Activated CD4-positive, alpha-beta T cell treated with anti-CD3 and anti-CD28 coated beads for 4 hours (primary cell): ENCODE measurements at regions not wholly inside any gene's neighbourhood (a gene's known extent, or its start where the extent isn't known, plus 50 kb on each side); places are given as distances from the start of the nearest gene placed in this dataset.

Experiments
- DNase-seq, 2 donors: peaks; one replicate each; pipeline ENCODE4 v3.0.0-alpha.2; 2020

DNA sequence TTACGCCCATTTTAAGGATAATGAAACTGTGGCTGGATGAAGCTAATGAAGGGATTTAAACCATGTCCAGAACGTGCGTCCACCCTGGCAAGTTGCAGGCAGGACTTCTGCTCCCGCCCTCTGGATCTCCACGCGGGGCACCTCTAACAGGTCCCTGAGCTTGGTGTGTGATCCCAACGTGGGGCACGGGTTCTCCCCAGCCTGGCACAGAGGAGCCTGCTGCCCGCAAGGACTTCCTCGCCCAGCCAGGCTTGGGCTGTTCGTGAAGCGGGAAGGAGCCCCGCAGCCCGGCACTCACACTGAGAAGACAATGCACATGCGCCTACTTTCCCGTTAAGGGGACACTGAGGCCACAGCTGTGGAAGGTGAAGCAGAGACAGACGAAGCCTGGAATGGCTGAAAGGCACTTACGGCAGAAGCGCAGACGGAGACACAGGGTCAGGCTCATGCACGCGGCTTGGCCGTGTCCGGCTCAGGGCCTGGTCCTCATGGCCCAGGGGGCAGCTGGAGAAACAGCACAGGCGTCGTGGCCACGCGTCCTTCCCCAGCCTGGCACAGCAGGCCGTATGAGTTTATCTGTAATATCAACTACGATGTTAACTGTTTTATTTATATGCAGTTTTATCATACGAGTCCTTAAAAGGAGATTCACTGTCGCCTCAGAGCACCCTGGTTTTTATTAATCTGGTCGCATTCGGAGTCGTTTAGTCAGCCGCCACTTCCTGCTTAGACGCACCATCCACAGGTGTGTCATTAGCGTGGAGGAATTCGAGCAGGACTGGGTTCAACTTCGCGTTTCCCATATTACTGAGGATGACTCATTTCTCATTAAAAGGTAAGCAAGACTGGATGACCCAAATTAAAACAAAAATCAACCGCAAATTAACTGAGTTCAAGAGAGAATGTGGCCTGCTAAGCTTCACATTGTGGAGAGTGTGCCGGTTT lies 835.9 kb downstream of the GALR1 start:
- no peak for DNase-seq

DNA sequence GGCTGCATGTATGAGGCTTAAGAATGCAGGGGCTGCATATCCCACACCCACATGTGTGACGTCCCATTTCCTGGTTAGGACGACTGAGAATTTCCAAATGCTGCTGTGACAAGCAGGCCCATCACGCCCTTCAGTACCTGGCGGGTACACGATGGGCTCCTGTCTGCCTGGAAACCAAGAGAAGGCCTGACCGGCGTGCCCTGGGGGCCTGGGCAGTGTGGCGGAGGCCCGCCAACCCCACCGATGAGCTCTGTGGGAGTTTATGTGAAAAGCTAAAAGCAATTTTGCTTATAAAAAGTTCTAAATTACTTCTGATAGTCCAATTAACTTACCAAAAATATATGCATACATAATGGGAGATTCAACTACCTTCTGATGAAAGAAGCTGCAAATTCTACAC lies 837.3 kb downstream of the GALR1 start:
- no peak for DNase-seq

DNA sequence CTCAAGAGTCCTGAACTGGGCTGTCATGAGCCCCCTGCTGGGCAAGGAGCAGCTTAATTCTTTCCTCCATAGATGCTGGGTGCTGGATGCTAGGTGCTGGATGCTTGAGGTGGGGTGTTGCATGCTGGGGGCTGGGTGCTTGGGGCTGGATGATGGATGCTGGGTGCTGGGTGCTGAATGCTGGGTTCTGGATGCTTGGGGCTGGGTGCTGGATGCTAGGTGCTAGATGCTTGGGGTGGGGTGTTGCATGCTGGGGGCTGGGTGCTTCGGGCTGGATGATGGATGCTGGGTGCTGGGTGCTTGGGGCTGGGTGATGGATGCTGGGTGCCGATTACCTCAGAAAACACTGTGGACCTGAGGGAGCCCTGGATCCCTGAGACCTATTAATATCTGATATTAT lies 837.7 kb downstream of the GALR1 start:
- DNase-seq, result no peak

DNA sequence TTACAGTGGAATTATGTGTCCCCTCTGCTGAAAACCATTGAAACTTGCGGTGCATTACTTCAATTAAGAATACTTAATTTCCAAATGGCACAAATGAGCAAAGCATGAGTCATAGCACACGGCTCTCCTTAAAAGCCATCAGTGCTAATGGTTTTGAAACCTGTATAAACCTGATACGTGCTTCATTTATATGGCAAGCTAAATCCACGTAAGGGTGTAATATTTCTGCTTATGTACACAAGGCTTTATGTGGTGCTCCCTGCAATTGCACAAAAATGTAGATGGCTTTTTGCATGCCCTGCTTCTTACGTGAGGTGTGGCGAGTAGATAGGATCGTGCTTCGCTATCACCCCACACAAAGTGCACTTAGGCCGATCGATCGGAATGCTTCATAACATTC lies 840.9 kb downstream of the GALR1 start:
- no peak for DNase-seq

DNA sequence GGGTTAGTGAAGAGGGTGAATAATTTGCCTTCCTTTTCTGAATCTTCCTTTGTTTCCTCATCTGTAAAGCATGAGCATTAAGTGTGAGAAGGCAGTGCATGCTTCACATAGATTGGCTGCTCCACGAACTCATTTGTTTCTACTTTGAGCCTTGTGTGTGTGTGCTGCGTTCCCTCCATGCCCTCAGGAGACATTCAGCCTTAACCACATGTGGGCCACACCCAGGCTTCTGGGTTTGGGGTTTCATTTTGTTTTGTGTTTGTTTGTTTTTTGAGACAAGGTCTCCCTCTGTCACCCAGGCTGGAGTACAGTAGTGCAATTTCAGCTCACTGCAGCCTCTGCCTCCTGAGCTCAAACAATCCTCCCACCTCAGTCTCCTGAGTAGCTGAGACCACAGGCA lies 843.3 kb downstream of the GALR1 start:
- no peak for DNase-seq

DNA sequence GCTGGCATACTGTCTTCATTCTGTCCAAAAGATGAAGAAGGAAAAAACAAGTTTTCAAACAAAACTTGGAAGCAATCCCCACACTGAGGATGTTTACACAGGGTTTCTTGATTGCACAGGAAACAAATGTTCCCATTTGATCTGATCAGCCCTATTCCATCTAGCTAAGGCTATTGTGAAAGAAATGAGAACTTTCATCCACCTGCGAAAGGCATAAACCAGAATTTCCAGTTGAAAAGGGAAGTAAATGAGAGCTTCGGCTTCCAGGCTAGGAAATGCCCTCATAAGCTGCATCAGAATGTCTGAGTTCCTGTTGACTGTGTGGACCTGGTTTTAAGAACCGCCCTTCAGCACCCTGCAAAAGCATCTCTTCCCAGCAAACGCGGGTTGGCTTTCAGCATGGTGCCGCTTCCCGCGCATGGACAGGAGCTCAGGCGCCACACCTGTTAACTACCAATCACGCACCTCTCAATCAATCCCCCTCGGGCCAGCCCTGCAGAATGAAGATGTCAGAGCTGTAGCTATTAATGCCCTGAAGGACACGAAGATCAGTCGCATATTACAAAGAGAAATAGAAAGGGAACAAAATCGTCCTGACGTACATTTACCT lies 850.4 kb downstream of the GALR1 start:
- no peak for DNase-seq

DNA sequence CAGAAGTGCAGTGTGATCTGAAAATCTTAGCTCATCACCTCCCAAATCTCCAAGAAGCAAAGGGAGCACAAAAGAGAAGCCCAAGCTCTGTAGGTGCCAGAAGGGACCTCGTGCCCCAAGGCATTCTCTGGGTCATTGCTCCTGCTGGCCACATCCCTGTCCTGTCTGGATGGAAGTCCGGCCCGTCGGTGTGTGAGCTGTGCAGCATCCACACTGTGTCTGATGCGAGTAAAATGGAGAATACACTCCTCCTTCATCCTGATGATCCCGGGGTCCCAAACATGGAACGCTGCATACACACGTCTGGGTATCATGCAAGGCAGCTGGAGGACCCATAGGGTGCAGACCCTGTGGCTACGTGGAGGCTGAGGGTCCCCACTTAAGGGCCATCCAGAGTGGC lies 851.4 kb downstream of the GALR1 start:
- DNase-seq, result no peak

DNA sequence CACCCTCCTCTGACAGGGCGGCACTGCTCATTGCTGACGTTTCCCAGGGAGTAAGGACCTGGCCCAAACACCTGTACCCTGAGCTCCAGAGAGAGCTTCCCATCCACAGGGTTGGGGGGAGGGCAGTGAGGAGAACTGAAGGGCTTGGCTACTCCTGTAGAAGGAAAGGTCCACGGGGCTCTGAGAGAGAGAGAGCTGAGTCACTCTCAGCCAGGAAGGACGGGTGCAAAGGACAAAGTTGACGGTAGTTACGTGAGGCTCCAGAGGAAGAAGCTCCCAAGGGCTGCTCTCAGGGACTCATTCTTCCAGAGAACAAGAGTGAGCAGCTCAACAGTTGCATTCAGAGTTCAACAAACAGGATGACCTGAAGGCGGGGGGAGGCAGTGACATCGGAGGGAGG lies 852.5 kb downstream of the GALR1 start:
- no peak for DNase-seq

DNA sequence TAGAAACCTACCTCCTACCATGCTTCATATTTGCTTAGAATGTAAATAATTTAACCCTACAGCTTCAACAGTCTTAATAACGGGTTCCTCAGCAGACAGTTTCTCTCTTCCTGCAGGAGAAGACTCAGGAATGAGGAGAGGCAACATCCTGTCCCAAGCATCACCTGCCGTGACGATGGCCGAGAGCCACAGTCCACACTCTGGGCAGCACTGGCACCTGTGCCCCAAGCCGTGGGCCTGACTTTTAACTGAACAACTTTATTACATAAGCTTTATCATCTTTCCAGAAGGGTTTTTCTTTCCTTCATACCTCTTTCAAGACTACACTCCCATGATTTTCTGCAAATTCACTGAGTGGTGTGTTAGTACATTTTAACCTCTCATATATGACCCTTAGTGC lies 856.0 kb downstream of the GALR1 start:
- DNase-seq, result no peak

DNA sequence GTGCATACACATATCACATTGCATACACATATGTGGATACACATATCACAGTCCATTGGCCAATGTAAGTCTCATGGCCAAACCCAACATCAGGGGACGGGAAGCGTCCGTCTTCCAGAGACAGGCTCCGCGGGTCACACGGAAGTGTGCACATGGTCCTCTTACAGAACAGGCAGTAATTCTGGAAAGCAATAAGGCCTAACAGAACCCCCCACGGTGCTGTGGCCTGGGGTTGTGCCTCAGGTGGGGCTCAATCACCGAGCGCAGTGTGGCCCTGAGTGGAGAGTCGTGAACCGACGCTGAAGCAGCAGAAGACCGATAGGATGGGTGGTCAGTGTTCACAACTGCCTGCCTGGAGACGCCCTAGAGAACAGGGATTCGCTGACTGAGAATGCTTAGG lies 857.3 kb downstream of the GALR1 start:
- DNase-seq, result no peak

DNA sequence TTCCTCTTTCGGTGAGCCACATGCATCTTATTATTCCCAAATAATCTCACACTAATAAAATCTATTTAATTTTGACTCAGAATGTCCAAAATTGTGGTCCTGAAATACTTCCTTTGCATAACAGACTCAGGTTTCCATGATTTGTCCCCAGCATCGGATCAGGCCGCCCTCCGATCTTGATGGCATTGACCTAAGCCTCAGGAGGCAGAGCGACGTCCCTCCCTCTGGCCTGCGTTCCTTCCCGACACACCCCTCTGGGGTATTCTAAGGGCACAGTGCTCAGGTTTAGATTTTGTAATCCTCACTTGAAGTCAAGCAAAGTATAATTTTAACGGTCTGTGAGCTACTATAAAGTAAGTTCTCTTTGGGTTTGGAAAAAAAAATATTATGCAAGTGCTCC lies 857.7 kb downstream of the GALR1 start:
- no peak for DNase-seq

DNA sequence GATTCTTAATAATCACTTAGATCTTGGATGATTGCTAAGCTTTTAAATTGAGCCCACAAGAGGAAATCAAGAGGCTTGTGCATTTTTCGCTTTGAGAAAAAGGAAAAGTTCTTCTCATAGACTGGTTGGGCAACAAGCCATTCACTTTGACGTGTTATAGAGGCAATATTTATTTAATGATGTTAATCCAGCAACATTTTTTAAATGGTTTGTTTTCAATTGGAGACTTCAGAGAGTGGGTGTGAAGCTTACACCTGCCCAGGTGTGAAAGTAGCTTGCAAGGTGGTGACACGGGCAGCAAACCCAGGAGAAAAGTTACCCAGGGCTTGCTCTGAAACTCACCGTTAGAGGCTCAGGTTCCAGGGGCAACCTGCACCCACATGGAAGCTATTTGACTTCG lies 858.9 kb downstream of the GALR1 start:
- DNase-seq, result no peak

DNA sequence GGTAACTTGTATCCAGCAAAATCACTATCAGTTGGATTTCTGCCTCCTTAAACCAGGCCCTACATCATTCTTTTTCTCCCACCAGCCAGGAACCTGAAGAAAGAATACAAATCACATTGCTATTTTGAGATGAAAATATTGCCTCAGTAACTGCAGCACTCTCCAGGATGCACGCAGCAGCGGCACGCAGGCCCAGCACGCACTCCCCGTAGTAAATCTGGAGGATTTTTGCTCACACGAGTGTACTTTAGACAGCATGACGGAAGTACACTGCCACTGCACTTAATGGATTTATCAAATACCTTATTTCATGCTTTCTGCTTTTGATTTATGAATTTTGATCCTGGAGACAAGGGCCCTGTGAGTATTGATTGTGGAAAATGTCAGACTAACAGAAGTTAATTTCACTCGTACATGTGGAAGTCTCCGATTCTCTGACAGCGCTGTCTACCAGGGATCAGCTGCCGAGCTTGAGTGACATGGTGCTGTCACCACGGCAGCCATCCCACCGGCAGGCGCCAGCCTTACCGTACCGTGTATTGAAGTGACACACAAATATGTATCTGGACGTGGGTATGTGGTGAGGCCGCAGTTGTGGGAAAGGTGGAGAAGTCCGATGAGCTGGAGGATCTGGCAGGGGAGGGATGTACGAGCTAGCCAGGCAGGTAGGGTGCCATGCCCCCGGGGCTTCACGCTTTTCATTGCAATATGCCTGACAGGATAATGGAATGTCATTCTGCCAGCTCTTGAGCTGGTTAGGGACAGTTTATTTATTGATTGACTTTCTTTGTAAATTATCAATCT lies 863.7 kb downstream of the GALR1 start:
- DNase-seq, result no peak

DNA sequence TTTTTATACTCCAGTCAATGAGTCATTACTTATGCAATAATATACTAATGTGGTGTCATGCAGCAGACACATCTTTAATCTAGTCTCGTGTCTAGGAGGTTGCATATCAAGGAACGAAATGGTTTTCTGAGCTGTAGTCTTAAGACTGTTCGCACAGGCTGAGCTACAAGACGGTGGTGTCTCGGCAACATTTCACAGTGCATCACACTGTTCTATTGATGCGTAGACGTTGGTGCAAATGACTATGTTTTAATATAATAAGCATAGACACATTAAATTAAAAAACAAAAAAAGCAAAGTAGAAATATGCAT lies 864.2 kb downstream of the GALR1 start:
- no peak for DNase-seq

DNA sequence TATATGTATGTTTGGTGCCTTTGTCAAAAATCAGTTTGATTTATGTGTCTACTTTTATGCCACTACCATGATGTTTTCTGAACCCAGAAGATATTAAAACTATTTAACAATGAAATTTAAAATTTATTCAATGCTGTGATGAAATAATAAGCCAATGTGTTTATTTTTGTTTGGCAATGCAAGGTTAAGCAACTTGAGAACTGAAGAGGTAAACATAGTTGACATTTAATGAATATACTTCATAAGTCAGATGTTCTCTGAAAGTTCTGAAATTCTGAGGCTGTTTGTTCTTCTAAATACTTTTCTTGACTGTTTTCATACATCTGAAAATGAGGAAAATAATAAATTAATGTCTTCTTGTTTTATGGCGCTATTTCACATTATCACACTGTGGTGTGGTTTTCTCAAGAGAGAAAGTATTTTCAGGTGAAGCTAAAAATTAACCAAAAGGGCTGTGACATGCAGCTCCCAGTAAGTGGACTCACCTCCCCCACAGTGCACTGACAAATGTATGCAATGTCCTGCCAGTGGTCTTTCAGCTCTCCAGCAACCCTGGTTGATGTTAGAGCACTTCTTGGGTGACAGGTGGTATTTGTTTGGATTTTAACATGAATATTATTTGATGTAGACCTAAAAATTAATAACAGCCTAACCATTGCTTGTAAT lies 863.6 kb upstream of the SALL3 start:
- no peak for DNase-seq

DNA sequence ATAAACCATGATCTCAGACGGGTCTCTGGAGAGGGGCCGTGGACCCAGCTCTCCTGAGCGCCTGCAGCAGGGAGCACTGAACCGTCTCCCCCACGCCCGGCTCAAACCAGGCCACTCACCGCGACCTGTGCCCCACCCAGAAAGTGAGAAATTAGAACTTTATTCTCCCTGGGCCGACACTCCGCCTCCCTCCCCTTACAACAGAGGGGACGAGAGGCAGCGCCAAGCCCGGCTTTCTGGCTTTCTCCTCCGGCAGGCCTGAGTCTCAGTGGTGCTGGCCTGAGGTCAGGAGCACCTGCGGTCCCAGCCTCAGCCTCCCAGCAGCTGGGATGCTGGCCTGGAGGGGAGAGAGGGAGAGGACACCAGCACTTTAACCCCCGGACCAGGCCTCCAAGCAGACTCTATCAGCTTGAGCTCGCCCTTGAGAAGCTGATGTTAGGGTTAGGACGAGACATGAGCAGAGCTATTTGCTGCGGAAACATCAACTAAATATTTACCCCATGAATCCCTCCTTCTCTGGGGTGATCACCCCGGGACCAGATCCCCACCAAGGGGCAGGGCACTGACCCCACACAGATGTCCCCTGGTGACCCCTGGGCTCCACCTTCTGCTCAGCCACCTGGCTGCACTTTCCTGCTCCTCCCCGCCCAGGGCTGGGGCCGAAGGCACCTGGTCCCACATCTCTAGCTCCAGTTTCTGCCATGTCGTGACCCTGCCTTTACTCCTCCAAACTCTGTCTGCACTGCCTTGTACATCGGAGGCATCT lies 856.3 kb upstream of the SALL3 start:
- DNase-seq, result no peak

DNA sequence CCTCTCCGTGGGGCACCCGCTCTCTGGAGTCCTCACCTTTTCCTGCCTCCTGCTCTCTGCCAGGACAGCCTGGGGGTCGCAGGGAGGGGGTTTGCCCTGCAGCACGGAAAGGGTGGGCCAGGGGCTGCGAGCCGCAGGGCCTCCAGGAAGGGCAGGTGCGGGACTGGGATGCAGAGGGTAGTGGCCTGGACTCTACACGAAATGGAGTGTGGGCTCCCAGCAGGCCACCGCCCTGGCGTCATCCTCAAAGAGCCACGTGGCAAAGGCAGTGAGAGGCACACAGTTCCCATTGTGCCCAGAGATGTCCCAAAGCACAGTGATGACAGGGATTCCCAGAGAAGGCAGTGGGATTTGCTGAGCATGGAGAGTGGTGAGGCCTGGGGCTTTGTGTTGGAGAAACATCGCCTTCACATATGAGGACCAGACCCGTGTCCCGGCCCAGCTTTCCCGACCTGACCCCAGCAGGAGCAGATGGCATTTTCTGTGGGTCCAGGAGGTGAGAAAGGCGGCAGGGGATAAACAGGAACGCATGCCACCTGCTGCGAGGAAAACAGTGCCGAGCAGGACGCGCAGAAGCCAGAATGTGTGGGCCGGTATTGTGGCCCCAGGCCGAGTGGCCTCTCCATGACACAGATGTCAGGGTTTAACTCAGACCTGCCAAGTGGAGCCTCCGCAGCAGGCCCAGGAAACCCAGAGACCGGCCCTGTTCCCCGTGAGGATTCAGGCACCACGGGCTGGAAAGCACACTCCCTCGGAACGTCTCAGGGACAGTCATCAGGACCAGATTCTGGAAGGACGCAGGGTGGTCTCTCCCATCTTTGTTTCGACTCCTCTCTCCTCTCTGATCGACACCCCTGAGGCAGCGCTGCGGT lies 855.5 kb upstream of the SALL3 start:
- no peak for DNase-seq

DNA sequence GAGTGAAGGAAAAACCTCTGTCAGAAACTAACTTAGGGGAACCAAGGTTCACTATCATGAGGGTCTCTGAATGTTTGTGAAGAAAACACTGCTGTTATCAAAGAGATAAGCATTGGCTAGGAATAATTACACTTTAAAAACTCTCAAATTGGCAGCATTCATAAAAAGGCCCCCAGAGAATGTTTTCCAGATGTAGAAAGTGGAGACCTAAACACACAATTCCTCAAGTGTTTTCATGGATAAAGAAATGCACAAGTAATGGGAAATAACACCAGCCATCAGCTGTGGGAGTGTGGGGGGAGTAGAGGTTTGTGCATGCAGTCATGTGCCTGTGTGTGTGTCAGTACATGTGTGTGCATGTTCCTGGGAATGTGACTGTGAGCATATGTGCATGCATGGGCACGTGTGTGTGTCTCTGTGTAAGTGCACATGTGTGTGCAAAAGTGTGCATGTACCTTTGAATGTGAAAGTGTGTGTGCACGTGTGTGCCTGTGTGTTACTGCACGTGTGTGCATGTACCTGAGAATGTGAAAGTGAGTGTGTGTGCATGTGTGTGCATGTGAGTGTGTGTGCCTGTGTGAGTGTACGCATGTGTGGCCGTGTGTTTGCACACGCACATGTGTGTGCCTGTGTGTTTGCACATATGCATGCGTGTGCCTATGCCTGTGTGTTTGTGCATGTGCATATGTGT lies 854.3 kb upstream of the SALL3 start:
- no peak for DNase-seq

DNA sequence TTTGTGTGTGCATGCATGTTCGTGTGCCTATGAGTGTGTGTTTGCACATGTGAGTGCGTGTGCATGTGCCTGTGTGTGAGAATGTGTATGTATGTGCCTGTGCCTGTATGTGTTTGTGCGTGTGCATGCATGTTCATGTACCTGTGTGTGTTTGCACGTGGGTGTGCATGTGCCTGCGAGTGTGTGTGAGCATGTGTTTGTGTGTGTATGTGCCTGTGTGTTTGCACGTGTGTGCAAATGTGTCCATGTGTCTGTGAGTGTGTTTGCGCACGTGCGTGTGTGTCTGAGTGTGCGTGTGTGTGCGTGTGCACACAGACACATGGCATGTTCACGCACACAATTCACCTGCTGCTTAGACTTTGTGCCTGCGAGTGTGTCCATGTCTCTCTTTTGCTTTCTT lies 853.5 kb upstream of the SALL3 start:
- no peak for DNase-seq

DNA sequence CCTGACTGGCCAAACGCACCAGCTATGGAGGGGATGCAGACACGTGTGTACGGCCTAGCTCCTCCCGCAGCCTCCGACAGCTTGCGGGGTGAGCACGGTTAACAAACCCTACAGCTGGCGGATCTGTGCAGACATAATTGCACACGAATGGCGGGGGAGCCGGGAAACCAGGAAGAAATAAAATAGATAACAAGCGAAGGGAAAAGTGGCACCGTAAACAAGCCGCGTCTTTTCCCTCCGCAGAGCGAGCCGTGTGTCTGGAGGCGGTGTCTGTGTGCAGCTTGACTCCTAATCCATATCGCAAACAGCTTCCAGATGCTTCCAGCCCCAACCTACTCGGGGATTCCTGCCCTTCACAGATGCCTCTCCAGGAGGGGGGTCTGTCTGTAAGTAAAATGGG lies 853.1 kb upstream of the SALL3 start:
- DNase-seq, result no peak

DNA sequence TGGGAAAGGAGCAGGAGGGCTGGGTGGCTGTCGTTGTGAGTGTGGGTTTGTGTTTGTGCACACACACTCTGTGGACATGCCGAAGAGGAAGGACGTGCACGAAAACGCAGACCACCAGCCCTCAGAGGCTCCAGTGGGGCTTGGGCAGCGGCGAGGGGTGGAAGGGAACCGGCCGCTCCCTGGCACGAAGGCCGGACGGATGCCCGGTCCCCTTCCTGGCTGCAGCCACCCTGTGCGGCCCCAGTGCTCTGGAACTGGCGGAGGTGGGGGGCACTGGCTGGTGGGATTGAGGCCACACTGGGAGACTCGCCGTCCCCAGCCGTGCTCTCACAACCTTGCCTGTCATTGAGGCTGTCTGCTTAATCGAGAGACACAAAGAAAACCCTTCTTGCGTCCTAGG lies 852.6 kb upstream of the SALL3 start:
- no peak for DNase-seq
